ENCODE measurements at regions not wholly inside any gene's neighbourhood (a gene's known extent, or its start where the extent isn't known, plus 50 kb on each side); places are given as distances from the start of the nearest gene placed in this dataset.

DNA sequence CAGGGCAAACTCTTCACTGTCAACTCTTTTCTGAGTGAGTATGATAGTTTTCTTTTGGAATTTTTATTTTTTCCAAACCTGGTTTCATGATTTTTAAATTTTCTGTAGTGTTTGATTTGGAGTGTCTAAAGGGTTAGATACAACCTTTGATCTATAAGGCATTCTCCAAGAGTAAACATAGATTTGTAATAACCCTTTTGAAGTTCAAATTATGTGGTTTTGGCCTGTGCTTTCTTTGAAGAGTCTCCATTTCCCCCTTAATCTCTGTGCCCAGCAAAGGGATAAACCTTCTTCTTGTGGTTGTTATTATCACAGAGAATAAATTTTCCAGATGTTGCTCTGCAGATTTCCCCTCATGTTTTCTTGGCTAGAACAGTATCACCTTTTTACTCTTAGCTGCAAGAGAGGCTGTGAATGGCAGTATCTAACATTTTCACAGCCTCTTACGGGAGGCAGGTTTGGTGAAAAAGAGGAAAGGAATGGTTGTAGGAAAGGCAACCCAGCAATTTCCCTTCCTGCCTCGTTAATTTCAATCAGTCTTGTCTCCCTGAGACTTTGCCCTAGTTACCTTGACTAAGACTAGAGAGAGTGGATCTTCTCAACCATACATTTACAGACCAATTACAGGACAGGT, 83.3 kb upstream of the AKIRIN2 start:
- H3K4me2 ChIP-seq (ENCODE audit: low read depth, low read length) = peak overlapping the region; percentile 67
- no peaks in the 10 kb centered on the region for H3K36me3 ChIP-seq (replicated peaks in 1 of 2; ENCODE audit: control insufficient read depth in 1 of 2, insufficient read depth in 2 of 2, low read length in 2 of 2)
- intact Hi-C loops (cut with micrococcal nuclease; ENCODE audit: unreplicated experiment) (no loop called here), in situ Hi-C loops (cut with HindIII; ENCODE audit: extremely low pct_ligation_motif_present, low pct_unique_long_range_greater_than_20kb) (no loop called here)
- ChIA-PET CTCF (ENCODE audit: low intra/inter-chr PET ratio, low total read pairs) (no interaction called here), POLR2A (interaction anchor here (0.6 to 3.2 kb wide), 9 partner anchors 9 to 87 kb away, joined by 3 to 23 read pairs (median 4); partner anchors contain the start of gene AKIRIN2)
- H3K27me3 ChIP-seq (ENCODE audit: control insufficient read depth in 1 of 2, insufficient read depth in 2 of 2, low read length in 2 of 2) = no peaks in the 10 kb centered on the region
- no TSS peak for BruUV-seq (replicated peaks)
- peak overlapping the region; percentile 52 for H3K9ac ChIP-seq (ENCODE audit: insufficient read depth, low read depth, low read length)
- H3K4me1 ChIP-seq (ENCODE audit: insufficient read depth, low read length) = peaks cover 98% of the 10 kb centered on the region
- ATAC-seq (peak; percentile 30), DNase-seq (ENCODE audit: low spot score) (peak; percentile 87), FAIRE-seq (no peak)
- no peaks in the 10 kb centered on the region for H4K20me1 ChIP-seq (ENCODE audit: insufficient read depth, low read length)
- no peak overlapping the region for H2AFZ ChIP-seq (ENCODE audit: low read length)
- no peaks in the 10 kb centered on the region for H3K9me3 ChIP-seq (ENCODE audit: low read length)
- 3% methylated on average over 2 of the region's 2 CpGs for WGBS (ENCODE audit: low lambda C conversion rate)
- H3K4me3 ChIP-seq (replicated peaks in 1 of 3; ENCODE audit: insufficient read depth in 1 of 3, low read depth in 2 of 3, low read length in 3 of 3) = peak overlapping the region in 2 of 3 experiments; percentile 17 to 48; a peak in 2 of 6 replicates
- no peaks in the 10 kb centered on the region for H3K79me2 ChIP-seq (ENCODE audit: insufficient read depth, low read length)
- peak overlapping the region; percentile 79 for H3K27ac ChIP-seq (ENCODE audit: extremely low read length, insufficient read depth, low read length)
- TF ChIP-seq, protein P1, sequence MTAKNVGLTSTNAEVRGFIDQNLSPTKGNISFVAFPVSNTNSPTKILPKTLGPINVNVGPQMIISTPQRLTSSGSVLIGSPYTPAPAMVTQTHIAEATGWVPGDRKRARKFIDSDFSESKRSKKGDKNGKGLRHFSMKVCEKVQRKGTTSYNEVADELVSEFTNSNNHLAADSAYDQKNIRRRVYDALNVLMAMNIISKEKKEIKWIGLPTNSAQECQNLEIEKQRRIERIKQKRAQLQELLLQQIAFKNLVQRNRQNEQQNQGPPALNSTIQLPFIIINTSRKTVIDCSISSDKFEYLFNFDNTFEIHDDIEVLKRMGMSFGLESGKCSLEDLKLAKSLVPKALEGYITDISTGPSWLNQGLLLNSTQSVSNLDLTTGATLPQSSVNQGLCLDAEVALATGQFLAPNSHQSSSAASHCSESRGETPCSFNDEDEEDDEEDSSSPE (CRISPR knock-in tag; IDR thresholded peaks at IDR 0.05) = no peak
- TF ChIP-seq IKZF4 (CRISPR knock-in tag; IDR thresholded peaks at IDR 0.05; ENCODE audit: borderline replicate concordance, low read depth, not compliant biosample characterization) = no peak
- TF ChIP-seq, protein P2, sequence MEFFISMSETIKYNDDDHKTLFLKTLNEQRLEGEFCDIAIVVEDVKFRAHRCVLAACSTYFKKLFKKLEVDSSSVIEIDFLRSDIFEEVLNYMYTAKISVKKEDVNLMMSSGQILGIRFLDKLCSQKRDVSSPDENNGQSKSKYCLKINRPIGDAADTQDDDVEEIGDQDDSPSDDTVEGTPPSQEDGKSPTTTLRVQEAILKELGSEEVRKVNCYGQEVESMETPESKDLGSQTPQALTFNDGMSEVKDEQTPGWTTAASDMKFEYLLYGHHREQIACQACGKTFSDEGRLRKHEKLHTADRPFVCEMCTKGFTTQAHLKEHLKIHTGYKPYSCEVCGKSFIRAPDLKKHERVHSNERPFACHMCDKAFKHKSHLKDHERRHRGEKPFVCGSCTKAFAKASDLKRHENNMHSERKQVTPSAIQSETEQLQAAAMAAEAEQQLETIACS (CRISPR knock-in tag; IDR thresholded peaks at IDR 0.05) = no peak
- TF ChIP-seq ATAD3A (CRISPR knock-in tag; IDR thresholded peaks at IDR 0.05) = no peak
- TF ChIP-seq, protein P3, sequence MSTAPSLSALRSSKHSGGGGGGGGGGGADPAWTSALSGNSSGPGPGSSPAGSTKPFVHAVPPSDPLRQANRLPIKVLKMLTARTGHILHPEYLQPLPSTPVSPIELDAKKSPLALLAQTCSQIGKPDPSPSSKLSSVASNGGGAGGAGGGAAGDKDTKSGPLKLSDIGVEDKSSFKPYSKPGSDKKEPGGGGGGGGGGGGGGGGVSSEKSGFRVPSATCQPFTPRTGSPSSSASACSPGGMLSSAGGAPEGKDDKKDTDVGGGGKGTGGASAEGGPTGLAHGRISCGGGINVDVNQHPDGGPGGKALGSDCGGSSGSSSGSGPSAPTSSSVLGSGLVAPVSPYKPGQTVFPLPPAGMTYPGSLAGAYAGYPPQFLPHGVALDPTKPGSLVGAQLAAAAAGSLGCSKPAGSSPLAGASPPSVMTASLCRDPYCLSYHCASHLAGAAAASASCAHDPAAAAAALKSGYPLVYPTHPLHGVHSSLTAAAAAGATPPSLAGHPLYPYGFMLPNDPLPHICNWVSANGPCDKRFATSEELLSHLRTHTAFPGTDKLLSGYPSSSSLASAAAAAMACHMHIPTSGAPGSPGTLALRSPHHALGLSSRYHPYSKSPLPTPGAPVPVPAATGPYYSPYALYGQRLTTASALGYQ (CRISPR knock-in tag; IDR thresholded peaks at IDR 0.05) = peak; percentile 64; the same call in 1 of the 2 replicates
- no peak for TF ChIP-seq PTBP1 (IDR thresholded peaks at IDR 0.05; ENCODE audit: low read depth, low read length, poor library complexity, severe bottlenecking)
- TF ChIP-seq AGO1 (IDR thresholded peaks at IDR 0.05; ENCODE audit: low read depth, low read length, poor library complexity, severe bottlenecking) = no peak
- TF ChIP-seq JUNB (CRISPR knock-in tag; IDR thresholded peaks at IDR 0.05; ENCODE audit: borderline replicate concordance) = no peak
- no peak for TF ChIP-seq NR1H2 (CRISPR knock-in tag; IDR thresholded peaks at IDR 0.05; ENCODE audit: borderline replicate concordance, low read depth)
- no peak for TF ChIP-seq REL (CRISPR knock-in tag; conservative IDR thresholded peaks at IDR 0.05)
- TF ChIP-seq CREB3 (CRISPR knock-in tag; IDR thresholded peaks at IDR 0.05) = no peak
- peak; percentile 81 for TF ChIP-seq CREM (IDR thresholded peaks at IDR 0.05)
- no peak for TF ChIP-seq CREM (CRISPR knock-in tag; IDR thresholded peaks at IDR 0.05)
- TF ChIP-seq PPARG (CRISPR knock-in tag; conservative IDR thresholded peaks at IDR 0.05) = peak; percentile 42
- TF ChIP-seq ZNF770 (CRISPR knock-in tag; IDR thresholded peaks at IDR 0.05) = no peak
